GM12878 (cell line): ENCODE measurements at regions not wholly inside any gene's neighbourhood (a gene's known extent, or its start where the extent isn't known, plus 50 kb on each side); places are given as distances from the start of the nearest gene placed in this dataset.

ENCODE experiments used
- ATAC-seq: fragments of 200-7000 bp; cut with Tn5 transposase; 3 replicates; pipeline ENCODE4 v1.9.1; 2020; ENCODE audit warnings: mild to moderate bottlenecking, moderate library complexity
- BruUV-seq: library from RNA; stranded (reverse); fragments of 400-500 nt; replicated peaks from 2 replicates; lab custom pipeline; 2021; lab: Mats Ljungman, UMichigan
- CTCF ChIA-PET: fragments of 300-600 bp; sonication (Branson Sonifier 250); formaldehyde crosslinking; extraction: SDS; loops from one replicate; lab custom pipeline; 2021; ENCODE audit warnings: inconsistent platforms; lab: Yijun Ruan, JAX
- POLR2A ChIA-PET: fragments of 350-600 bp; formaldehyde crosslinking; extraction: SDS; loops from one replicate; lab custom pipeline; 2021; ENCODE audit warnings: inconsistent platforms; lab: Charles Lee
- RAD21 ChIA-PET: fragments of 300-600 bp; sonication (Branson Sonifier 250); formaldehyde crosslinking; loops from one replicate; lab custom pipeline; 2023; ENCODE audit warnings: antibody characterized with exemption; ENCODE audit not compliant: unreplicated experiment; lab: Charles Lee
- SMC1A ChIA-PET: fragments of 300-600 bp; sonication (Branson Sonifier 250); formaldehyde crosslinking; loops from one replicate; lab custom pipeline; 2023; ENCODE audit not compliant: unreplicated experiment, uncharacterized antibody; lab: Charles Lee
- DNase-seq: peaks from one replicate; pipeline ENCODE4 v3.0.0-alpha.2; 2011; ENCODE audit warnings: low read depth, low spot score
- FAIRE-seq: peaks from 3 replicates; lab custom pipeline; 2011; peaks lifted over from hg19 to GRCh38; lab: Jason Lieb, UNC
- H2AFZ ChIP-seq: 2 replicates; pipeline ENCODE4 v1.6.0; 2011; ENCODE audit warnings: low read depth, low read length, control low read depth; ENCODE audit not compliant: control insufficient read depth
- H3K27ac ChIP-seq: 2 replicates; pipeline ENCODE4 v1.5.1; 2011; ENCODE audit warnings: control low read depth; ENCODE audit not compliant: control insufficient read depth, insufficient read depth
- H3K27me3 ChIP-seq, 2 experiments: replicated peaks in 1 of 2; 2 replicates each; pipeline versions ENCODE4 v1.6.0 to v1.6.1; 2011; ENCODE audit warnings: low read length in 1 of 2; ENCODE audit not compliant: control insufficient read depth in 2 of 2, insufficient read depth in 2 of 2
- H3K36me3 ChIP-seq, 2 experiments: 2 replicates each; pipeline ENCODE4 v1.5.1; 2011; ENCODE audit warnings: low read length in 1 of 2; ENCODE audit not compliant: control insufficient read depth in 2 of 2, insufficient read depth in 2 of 2
- H3K4me1 ChIP-seq: 2 replicates; pipeline ENCODE4 v1.6.1; 2011; ENCODE audit warnings: mild to moderate bottlenecking, low read length, moderate library complexity, mixed read lengths; ENCODE audit not compliant: control insufficient read depth, insufficient read depth
- H3K4me2 ChIP-seq: 2 replicates; pipeline ENCODE4 v1.6.0; 2011; ENCODE audit warnings: control low read depth; ENCODE audit not compliant: control insufficient read depth, insufficient read depth
- H3K4me3 ChIP-seq: fragments of 200-600 bp; sonication (generic); 2 replicates; pipeline ENCODE4 v1.5.1; 2016
- H3K79me2 ChIP-seq: 2 replicates; pipeline ENCODE4 v1.6.0; 2011; ENCODE audit warnings: low read length; ENCODE audit not compliant: control insufficient read depth, insufficient read depth
- H3K9ac ChIP-seq: 2 replicates; pipeline ENCODE4 v1.8.0; 2011; ENCODE audit warnings: low read length, control low read depth, mixed read lengths; ENCODE audit not compliant: control insufficient read depth, insufficient read depth
- H3K9me3 ChIP-seq: replicated peaks from 3 replicates; pipeline ENCODE4 v1.5.1; 2011; ENCODE audit warnings: mild to moderate bottlenecking, low read length; ENCODE audit not compliant: control insufficient read depth, insufficient read depth
- H4K20me1 ChIP-seq: 2 replicates; pipeline ENCODE4 v1.6.0; 2011; ENCODE audit not compliant: control insufficient read depth, insufficient read depth
- CREB1 ChIP-seq: IDR thresholded peaks from 2 replicates; pipeline ENCODE4 v1.6.1; 2012; ENCODE audit warnings: low read depth, mild to moderate bottlenecking, inconsistent platforms
- ESRRA ChIP-seq: IDR thresholded peaks from 2 replicates; pipeline ENCODE4 v1.6.1; 2012; ENCODE audit warnings: mild to moderate bottlenecking, low read length, improper control_type of control experiment
- NBN ChIP-seq: fragments of 450-650 bp; IDR thresholded peaks from 2 replicates; pipeline ENCODE4 v1.6.1; 2016
- PRDM15 ChIP-seq: fragments of 450-650 bp; formaldehyde crosslinking; IDR thresholded peaks from 2 replicates; pipeline ENCODE4 v1.4.0; 2020; ENCODE audit warnings: mild to moderate bottlenecking, moderate library complexity
- WGBS: methylation state at CpG from one replicate; pipeline ENCODE4 v1.1.6; 2016; ENCODE audit warnings: low lambda C conversion rate; ENCODE audit not compliant: insufficient replicate concordance, insufficient coverage; ENCODE audit errors: missing lambda C conversion rate; 5-methylcytosine and 5-hydroxymethylcytosine counted together
- in situ Hi-C: fragments of 300-500 bp; cut with MboI; formaldehyde crosslinking; loops from 9 replicates; pipeline ENCODE4 v1.14.3; 2018; ENCODE audit warnings: mixed read lengths
- intact Hi-C: fragments of 100-400 bp; cut with micrococcal nuclease; formaldehyde crosslinking; loops from one replicate; pipeline ENCODE4 v1.14.2; 2022; ENCODE audit not compliant: unreplicated experiment

DNA sequence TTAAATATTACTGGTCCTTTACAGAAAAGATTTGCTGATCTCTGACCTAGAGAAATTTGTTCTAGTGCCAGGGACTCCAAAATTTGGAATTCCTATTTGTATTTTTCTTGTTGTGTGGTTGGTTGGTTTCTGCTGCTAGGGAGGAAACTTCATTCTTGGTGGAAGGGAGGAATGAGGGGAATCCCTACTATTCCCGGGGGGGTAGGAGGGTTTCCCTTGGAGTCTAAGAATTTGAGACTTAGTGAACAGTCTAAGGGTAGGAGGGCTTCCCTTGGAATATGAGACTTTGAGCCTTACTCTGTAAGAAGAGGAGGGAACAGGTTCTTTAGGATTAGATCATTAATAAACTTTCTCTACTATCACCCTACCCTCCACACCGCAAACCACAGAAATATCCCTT is 67.1 kb upstream of the ADGRF1 start:
- FAIRE-seq: no peak
- intact Hi-C loops (no loop called here), in situ Hi-C loops (no loop called here)
- ATAC-seq: no peak
- Histone ChIP-seq H3K9me3 (no peaks in the 10 kb centered on the region), H3K4me2 (no peak overlapping the region), H3K4me1 (no peaks in the 10 kb centered on the region), H3K36me3 (no peaks in the 10 kb centered on the region), H3K27me3 (no peaks in the 10 kb centered on the region; a peak in 1 of 4 replicates), H2AFZ (no peak overlapping the region), H4K20me1 (no peaks in the 10 kb centered on the region), H3K27ac (no peak overlapping the region), H3K4me3 (no peak overlapping the region), H3K79me2 (no peaks in the 10 kb centered on the region), H3K9ac (no peak overlapping the region)
- no TSS peak for BruUV-seq
- ChIA-PET POLR2A (no interaction called here), RAD21 (no interaction called here), SMC1A (interaction anchor here (0.9 kb wide), 1 partner anchor 18 kb away, joined by 3 read pairs; no protein-coding TSS in a partner anchor), CTCF (interaction anchor here (1.1 kb wide), 1 partner anchor 12 kb away, joined by 3 read pairs; no protein-coding TSS in a partner anchor)
- TF ChIP-seq ESRRA (no peak), NBN (no peak)
- 47% methylated on average over 2 of the region's 2 CpGs for WGBS
- DNase-seq: no peak

DNA sequence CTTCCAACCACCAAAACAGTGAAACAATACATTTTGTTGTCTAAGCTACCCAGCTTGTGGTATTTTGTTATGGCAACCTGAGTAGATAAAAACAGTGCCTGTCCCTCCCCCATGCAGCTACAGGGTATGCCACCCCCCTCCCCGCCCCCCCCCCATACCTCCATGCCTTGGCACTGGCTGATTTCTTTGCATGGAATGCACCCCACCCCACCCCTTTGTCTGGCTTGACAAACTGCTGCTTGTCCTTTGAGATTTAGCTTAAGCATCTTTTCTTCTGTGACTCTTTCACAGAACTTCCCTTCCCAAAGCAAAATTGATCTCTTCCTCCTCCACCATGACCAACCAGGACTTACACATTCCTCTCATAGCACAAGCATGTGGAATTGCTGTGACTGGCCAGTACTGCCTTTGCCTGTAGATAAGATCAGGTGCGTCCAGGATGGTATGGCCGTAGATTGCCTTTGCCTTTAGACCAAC is 64.6 kb upstream of the ADGRF1 start:
- no peak overlapping the region for H3K4me3 ChIP-seq
- no peaks in the 10 kb centered on the region; a peak in 1 of 4 replicates for H3K27me3 ChIP-seq
- no peak overlapping the region for H2AFZ ChIP-seq
- H3K4me1 ChIP-seq: no peaks in the 10 kb centered on the region
- no peak for ATAC-seq
- ChIA-PET SMC1A (interaction anchor here (0.6 kb wide), 1 partner anchor 524 kb away, joined by 3 read pairs; no protein-coding TSS in a partner anchor), POLR2A (interaction anchor here (1.0 kb wide), 1 partner anchor 9 kb away, joined by 3 read pairs; no protein-coding TSS in a partner anchor), CTCF (interaction anchor here (1.7 to 3.7 kb wide), 2 partner anchors 9 to 11 kb away, joined by 6 to 9 read pairs; no protein-coding TSS in a partner anchor), RAD21 (interaction anchor here (0.6 kb wide), 1 partner anchor 827 kb away, joined by 4 read pairs; no protein-coding TSS in a partner anchor)
- FAIRE-seq: no peak
- no peaks in the 10 kb centered on the region for H3K79me2 ChIP-seq
- no peak for TF ChIP-seq CREB1
- TF ChIP-seq PRDM15 (CRISPR knock-in tag): no peak
- no peak overlapping the region for H3K27ac ChIP-seq
- WGBS: 52% methylated on average over 3 of the region's 3 CpGs
- no peak for DNase-seq
- intact Hi-C loops (no loop called here), in situ Hi-C loops (no loop called here)
- H3K4me2 ChIP-seq: no peak overlapping the region
- H3K9me3 ChIP-seq: no peaks in the 10 kb centered on the region
- no peaks in the 10 kb centered on the region for H3K36me3 ChIP-seq
- no peaks in the 10 kb centered on the region for H4K20me1 ChIP-seq
- no peak overlapping the region for H3K9ac ChIP-seq
- no TSS peak for BruUV-seq
